ENCODE measurements at regions not wholly inside any gene's neighbourhood (a gene's known extent, or its start where the extent isn't known, plus 50 kb on each side); places are given as distances from the start of the nearest gene placed in this dataset.

DNA sequence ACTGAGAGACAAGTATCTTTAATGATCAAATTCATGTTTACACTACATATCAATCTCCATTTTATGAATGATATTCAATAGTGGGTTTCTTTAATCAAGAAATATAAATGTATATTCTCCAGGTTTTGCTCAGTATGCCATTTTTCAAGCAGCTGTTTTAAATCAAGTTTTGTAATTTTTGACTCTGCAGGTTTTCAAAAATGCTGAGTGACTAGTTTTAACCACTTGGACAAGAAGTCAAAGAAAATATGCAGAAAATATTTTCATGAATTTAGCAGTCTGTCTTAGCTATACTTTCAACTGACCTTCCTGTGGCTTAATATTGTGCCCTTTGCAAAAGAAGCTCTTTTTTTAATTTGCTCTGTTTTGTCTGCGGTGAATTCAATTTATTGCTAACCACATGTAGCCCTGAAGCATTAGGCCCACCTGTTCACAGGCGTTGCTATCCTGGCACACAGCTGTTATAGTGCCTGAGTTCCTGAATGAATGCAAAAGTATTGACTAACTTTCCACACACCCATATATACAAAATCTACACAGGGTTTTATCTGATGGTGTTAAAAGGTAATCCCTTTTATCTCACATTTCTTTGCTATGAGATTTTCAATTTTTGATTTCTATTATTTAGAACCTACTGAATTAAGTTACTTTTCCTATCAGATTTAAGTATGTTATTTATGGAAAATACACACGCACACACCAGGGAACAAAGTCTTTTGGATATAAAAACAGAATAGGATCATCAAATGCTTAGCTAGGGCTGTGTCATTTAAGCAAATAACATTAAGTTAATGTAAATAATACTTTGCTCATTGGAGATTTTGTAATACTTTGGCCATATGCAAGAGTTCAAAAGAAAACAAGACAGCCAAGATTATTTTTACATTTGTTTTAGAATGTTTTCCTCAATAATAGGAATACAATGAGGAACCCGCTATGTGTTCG is 1166.1 kb upstream of the GBE1 start:
- no peak overlapping the region for H3K4me3 ChIP-seq (ENCODE audit: low read depth, low read length)
- CTCF ChIA-PET, result no interaction called here
- no peak for DNase-seq (ENCODE audit: low read depth, low spot score)
- POLR2A ChIA-PET, result no interaction called here
- TF ChIP-seq, protein P1, sequence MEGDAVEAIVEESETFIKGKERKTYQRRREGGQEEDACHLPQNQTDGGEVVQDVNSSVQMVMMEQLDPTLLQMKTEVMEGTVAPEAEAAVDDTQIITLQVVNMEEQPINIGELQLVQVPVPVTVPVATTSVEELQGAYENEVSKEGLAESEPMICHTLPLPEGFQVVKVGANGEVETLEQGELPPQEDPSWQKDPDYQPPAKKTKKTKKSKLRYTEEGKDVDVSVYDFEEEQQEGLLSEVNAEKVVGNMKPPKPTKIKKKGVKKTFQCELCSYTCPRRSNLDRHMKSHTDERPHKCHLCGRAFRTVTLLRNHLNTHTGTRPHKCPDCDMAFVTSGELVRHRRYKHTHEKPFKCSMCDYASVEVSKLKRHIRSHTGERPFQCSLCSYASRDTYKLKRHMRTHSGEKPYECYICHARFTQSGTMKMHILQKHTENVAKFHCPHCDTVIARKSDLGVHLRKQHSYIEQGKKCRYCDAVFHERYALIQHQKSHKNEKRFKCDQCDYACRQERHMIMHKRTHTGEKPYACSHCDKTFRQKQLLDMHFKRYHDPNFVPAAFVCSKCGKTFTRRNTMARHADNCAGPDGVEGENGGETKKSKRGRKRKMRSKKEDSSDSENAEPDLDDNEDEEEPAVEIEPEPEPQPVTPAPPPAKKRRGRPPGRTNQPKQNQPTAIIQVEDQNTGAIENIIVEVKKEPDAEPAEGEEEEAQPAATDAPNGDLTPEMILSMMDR (IDR thresholded peaks at IDR 0.05; ENCODE audit: insufficient read depth, low read length, missing control alignments), result no peak

DNA sequence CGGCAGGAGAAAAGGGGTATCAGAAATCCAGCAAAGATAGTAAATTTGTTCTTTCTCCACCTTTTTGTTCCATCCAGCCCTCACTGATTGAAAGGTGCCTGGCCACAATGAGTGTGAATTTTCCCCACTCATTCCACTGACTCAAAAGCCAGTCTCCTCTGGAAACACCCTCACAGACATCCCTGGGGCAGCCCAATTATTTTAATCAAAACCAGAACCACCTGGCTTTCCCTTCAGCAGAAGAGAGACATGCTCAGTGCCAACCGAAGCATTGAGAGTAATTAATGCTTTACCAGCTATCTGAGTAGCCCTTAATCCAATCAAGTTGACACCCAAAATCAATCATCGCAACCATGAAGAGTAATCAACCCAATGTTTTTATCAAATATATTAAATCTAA is 1129.6 kb upstream of the GBE1 start:
- POLR2A ChIA-PET, result no interaction called here
- TF ChIP-seq, protein P1 (IDR thresholded peaks at IDR 0.05; ENCODE audit: insufficient read depth, low read length, missing control alignments), result no peak

DNA sequence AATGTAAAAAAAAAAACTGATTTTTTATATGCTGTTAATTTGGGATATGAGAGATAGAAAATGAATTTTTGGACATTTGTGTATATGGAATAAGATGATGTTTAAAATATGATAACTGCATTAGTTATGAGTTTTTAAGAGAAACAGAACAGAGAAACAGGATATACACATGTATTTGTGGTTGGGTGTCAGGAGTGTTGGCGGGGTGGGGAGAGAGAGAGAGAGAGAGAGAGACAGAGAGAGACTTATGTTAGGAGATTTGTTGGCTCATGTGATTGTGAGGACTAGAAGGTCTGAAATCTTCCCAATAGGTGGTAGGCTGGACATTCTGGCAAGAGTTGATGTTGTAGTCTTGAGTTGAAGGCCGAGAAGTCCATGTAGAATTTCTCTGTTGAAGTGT is 1121.6 kb upstream of the GBE1 start:
- TF ChIP-seq, protein P1 (IDR thresholded peaks at IDR 0.05; ENCODE audit: insufficient read depth, low read length, missing control alignments), result no peak
- H3K4me3 ChIP-seq (ENCODE audit: low read depth, low read length), result no peak overlapping the region
- ChIA-PET CTCF (no interaction called here), POLR2A (no interaction called here)
- no peak for DNase-seq (ENCODE audit: low read depth, low spot score)

More for the DNA sequence above, 1129.6 kb upstream of the GBE1 start:
- CTCF ChIA-PET, result no interaction called here
- no peak overlapping the region for H3K4me3 ChIP-seq (ENCODE audit: low read depth, low read length)
- DNase-seq (ENCODE audit: low read depth, low spot score), result no peak

DNA sequence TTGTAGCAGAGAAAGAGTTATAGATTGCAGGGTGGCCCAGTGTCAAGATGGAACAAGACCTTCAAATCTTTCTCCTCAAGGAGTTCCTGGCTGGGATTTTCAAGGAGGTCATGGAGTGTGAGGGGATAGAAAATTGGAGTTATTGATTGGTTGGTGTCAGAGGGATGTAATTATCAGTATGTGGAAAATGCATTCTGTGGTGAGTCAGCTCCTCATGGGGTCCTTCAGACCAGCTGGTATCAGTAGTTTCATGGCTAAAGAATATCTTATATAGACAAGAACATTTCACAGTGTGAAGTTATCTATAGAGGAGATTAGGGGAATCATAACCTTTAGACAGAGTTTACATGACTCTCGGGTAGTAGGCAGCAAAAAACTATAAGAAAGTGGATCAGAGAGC is 1114.0 kb upstream of the GBE1 start:
- CTCF ChIA-PET, result no interaction called here
- TF ChIP-seq, protein P1 (IDR thresholded peaks at IDR 0.05; ENCODE audit: insufficient read depth, low read length, missing control alignments), result no peak
- POLR2A ChIA-PET, result no interaction called here
- no peak for DNase-seq (ENCODE audit: low read depth, low spot score)
- H3K4me3 ChIP-seq (ENCODE audit: low read depth, low read length), result no peak overlapping the region

DNA sequence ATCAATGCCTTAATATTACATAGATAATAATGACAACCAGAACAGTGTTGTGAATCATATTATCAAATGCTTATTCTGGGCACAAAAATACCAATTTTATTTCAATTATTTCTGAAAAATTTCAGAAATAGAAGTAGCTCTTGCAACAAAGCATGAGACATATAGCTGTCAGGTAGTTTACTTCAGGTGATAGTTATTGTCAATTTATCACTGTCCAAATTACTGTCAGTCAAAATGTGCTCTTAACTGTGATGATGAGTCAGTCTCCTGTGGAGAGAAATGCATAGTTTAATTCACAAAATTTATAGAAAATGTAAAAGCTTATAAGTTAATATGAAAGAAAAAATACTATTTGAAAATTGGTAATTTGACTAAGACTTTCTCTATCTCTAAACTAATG is 1078.4 kb upstream of the GBE1 start:
- CTCF ChIA-PET, result no interaction called here
- H3K4me3 ChIP-seq (ENCODE audit: low read depth, low read length), result no peak overlapping the region

DNA sequence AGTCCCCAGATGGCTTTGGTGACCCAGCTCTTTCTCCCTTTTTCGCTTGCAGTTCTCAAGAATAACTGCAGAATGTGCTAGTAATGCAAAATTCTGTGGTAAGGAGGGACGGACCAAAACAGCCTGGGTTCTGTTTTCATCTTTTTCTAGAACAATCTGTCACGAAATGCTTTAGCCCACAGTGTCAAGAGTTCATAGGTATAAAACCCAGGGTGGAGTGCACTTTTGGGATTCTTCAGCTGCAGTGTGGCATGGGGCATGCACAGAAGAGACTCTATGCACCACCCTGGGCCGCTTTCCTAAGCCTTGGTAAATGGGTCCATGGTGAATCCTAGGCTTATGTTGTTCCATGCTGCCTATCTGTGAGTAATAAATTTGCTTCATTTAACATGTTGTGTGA is 1072.7 kb upstream of the GBE1 start:
- DNase-seq (ENCODE audit: low read depth, low spot score), result no peak
- POLR2A ChIA-PET, result no interaction called here
- TF ChIP-seq, protein P1 (IDR thresholded peaks at IDR 0.05; ENCODE audit: insufficient read depth, low read length, missing control alignments), result no peak
- CTCF ChIA-PET, result no interaction called here
- no peak overlapping the region for H3K4me3 ChIP-seq (ENCODE audit: low read depth, low read length)

More for the DNA sequence above, 1078.4 kb upstream of the GBE1 start:
- no peak for DNase-seq (ENCODE audit: low read depth, low spot score)
- POLR2A ChIA-PET, result no interaction called here
- TF ChIP-seq, protein P1 (IDR thresholded peaks at IDR 0.05; ENCODE audit: insufficient read depth, low read length, missing control alignments), result no peak
